ENCODE measurements at regions not wholly inside any gene's neighbourhood (a gene's known extent, or its start where the extent isn't known, plus 50 kb on each side); places are given as distances from the start of the nearest gene placed in this dataset.

- TF ChIP-seq CTCF (conservative IDR thresholded peaks at IDR 0.05) (no peak), ZFX (IDR thresholded peaks at IDR 0.05) (no peak)
These were observed 1144.4 kb upstream of the GOT2 start for GRCh38 chr16:59878479-59878878.
